Right ventricle myocardium superior (tissue), 1 donor: ENCODE measurements at regions not wholly inside any gene's neighbourhood (a gene's known extent, or its start where the extent isn't known, plus 50 kb on each side); places are given as distances from the start of the nearest gene placed in this dataset.
"Not testable (repeated sequence)": the region's sequence is repeated elsewhere in the genome, so short reads cannot be mapped to it uniquely, and the experiment has no call there.

Experiments
- ATAC-seq: fragments of 200-7000 bp; cut with Tn5 transposase; one replicate; pipeline ENCODE4 v1.9.1; 2020; ENCODE audit warnings: mild to moderate bottlenecking; ENCODE audit not compliant: poor library complexity
- DNase-seq: peaks from one replicate; pipeline ENCODE4 v3.0.0-alpha.2; 2020
- intact Hi-C: fragments of 100-400 bp; cut with DNase I; formaldehyde crosslinking; loops from one replicate; pipeline ENCODE4 v1.11.2; 2022
- donor health status: DM: no; HTN: yes; CAD: no; lungs with severe emphysema.

DNA sequence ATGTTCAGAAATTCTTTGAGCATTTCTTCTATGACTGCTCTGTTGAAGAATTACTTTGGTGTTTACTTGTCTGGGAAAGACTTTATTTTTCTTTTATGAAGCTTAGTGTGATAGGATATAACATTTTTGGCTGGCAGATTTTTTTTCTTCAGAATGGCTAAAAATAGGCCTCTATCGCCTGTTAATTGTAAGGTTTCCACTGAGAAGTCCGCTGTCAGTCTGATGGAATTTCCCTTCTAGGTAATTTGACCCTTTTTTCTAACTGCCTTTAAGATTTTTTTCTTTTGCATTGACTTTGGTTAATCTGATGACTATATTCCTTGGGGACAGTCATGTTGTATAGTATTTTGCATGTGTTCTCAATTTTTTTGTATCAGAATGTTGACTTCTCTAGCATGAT is 590.7 kb downstream of the ADCYAP1 start:
- DNase-seq (no peak), ATAC-seq (no peak)
- intact Hi-C loops, result no loop called here

DNA sequence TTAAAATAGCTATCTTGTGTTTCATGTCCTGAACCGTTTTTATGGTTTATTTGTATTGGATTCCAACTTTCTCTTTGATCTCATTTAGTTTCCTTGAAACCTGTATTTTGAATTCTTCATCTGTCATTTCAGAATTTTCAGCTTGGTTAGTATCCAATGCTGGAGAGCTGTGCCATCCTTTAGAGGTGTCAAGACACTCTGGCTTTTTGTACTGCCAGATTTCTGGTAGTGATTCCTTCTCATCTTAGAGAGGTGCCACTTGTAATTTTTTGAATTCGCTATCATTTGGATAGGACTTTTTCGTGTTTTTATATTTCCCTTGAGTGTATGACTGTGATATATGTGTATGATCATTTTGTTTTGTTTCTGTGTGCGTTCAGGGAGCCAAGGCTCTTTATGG is 591.4 kb downstream of the ADCYAP1 start:
- DNase-seq, result no peak
- intact Hi-C loops, result no loop called here
- ATAC-seq, result no peak

DNA sequence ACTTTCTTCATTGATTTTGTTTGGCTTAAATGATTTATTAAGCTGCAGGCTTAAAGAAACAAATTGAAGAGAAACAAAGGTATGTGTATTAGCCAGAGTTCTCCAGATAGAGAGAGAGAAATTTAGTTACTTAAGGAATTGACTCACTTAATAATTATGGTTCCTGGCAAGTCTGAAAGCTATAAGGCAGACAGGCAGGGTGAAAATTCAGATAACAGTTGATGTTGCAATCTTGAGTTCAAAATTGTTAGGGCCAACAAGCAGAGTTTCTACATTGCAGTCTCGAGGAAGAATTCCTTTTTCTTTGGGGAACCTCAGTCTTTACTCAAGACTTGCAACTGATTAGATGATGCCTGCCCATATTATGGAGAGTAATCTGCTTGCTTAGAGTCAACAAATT is 593.5 kb downstream of the ADCYAP1 start:
- no peak for ATAC-seq
- intact Hi-C loops, result no loop called here
- no peak for DNase-seq

DNA sequence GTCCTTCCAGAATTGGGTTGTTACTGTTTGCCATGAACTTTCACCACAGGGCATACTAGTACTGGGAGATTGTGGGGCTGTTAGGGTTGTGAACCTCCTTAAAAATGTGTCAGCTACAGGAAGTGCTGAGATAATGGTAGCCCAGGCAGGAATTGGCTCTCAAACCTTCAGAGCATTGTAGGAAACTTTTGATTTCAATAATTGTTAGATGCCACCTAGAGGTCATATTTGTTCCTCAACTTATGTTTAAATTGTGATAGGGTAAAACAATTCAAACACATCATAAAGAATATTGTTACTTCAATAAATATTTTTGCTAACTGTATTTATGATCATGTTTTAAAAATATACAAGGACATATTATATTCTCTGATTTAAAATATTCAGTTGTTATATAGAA is 594.6 kb downstream of the ADCYAP1 start:
- DNase-seq (no peak), ATAC-seq (no peak)
- intact Hi-C loops, result no loop called here

GRCh38 chr18:1503847-1504246 is 599.2 kb downstream of the ADCYAP1 start:
- intact Hi-C loops, result no loop called here
- no peak for ATAC-seq
- DNase-seq, result no peak

DNA sequence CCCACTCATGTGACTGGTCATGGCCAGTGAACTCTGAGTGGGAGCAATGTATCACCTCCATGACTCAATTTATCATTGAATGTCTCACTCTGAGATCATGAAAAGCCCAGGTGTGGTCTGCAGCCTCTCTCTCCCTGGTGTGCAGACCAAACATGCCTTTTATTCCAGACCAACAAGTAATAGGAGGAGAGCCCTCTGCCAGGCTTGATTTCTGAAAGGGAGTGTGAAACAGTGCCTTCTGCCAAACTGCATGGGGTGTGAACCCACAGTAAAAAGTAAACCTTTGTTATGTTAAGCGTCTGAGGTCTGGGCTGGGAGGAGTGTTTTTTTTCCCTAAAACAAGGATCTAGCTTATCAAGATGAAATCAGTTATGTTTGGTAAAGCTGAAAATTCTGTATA is 601.2 kb downstream of the ADCYAP1 start:
- ATAC-seq (no peak), DNase-seq (no peak)
- intact Hi-C loops, result no loop called here

- ATAC-seq, result no peak
- DNase-seq, result no peak
- intact Hi-C loops, result no loop called here
Observed at GRCh38 chr18:1510542-1511179, 606.0 kb downstream of the ADCYAP1 start.

DNA sequence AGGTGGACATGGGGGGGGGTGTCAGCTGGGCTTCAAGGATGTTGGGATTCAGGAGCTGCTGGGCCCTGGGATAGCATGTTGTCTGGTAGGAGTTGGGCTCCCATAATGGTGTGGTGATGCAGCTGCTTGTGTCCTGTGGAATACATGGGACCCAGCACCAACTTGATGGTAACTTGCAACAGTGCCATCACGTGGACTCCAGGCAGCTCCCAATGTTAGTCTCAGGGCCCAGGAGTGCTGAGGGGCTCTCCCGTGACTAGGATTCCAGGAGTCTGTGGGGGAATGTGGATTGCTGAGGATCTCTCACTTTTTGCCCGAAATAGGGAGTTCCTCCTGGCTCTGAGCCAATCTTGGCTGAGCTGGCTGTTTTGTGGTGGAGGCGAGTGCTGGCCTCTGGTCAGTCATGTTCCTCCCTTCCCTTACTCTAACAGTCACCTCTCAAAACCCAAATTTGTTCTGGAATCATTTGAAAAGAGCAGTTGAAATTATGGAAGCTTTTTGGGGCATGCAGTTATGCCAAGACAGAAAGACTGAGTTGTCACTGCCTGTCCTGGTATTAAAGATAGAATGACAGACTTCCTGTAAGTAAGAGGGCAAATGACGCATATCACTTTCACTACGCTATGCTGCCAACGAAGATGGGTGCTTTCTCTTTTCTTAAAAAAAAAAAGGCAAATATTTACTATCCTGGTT is 607.1 kb downstream of the ADCYAP1 start:
- DNase-seq (no peak), ATAC-seq (no peak)
- intact Hi-C loops, result no loop called here

- intact Hi-C loops, result no loop called here
- ATAC-seq (no peak), DNase-seq (no peak)
Observed at GRCh38 chr18:1513519-1513918, 608.8 kb downstream of the ADCYAP1 start.

GRCh38 chr18:1521588-1522248 is 617.0 kb downstream of the ADCYAP1 start:
- ATAC-seq, intact Hi-C loops, DNase-seq: not testable (repeated sequence)

DNA sequence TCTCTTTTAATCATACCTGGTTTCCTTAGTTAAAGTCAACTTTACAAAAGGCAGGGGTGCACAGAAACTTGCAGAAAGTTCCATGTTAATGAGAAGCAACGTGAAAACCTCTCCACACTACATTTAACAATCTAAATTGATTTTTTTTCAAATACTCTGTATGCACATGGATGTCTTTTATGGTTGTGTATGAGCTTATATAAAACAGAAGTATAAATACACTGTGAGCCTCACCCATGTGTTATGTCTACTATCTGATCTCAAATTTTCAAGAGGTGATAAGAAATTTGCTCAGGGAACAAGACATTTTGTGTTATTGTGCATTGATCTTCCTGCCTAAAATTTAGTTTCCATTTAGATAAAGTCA is 617.6 kb downstream of the ADCYAP1 start:
- DNase-seq (no peak), ATAC-seq (no peak)
- intact Hi-C loops, result no loop called here

DNA sequence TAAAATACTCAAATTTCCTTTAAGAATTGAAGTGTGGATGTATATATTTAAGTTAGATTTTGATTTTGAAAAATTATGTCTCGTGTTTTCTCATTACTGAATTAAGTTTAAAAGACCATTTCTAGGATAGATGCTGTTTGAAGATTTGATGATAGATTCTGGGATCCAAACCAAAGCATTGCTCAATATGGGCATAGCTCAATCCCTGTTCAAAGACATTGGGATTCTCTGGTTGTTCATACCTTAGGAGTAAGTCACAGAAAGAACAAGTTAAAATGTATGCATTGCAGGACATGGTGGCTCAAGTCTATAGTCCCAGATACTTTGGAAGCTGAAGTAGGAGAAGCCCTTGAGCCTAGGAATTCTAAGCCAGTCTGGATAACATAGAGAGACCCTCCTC is 622.3 kb downstream of the ADCYAP1 start:
- ATAC-seq (no peak), DNase-seq (no peak)
- intact Hi-C loops, result no loop called here

DNA sequence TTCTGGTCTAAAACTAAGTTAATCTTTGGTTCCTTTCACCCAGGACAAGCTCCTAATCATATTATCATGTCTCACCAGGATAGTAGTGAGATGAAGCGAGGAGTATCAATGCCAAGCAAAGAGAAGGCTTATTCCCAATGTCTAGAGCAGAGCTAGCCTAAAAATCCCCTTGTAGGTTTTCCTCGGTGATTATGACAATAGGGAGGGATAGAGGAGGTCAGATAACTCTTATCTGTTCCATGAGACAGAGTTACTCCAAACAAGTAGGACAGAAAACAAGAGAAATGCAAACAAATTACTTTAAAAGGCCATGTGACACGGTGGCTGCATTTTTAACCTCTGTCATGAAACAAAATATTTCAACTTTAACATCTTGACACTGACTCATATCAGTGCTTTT is 623.1 kb downstream of the ADCYAP1 start:
- DNase-seq, result no peak
- no peak for ATAC-seq
- intact Hi-C loops, result no loop called here

- ATAC-seq, result no peak
- intact Hi-C loops, result no loop called here
Observed at GRCh38 chr18:1528447-1528846, 623.8 kb downstream of the ADCYAP1 start.

GRCh38 chr18:1528964-1529509 is 624.4 kb downstream of the ADCYAP1 start:
- intact Hi-C loops, result no loop called here
- ATAC-seq, result no peak
- no peak for DNase-seq

More at GRCh38 chr18:1528447-1528846, 623.8 kb downstream of the ADCYAP1 start:
- no peak for DNase-seq

GRCh38 chr18:1530650-1531049 is 626.0 kb downstream of the ADCYAP1 start:
- ATAC-seq (no peak), DNase-seq (no peak)
- intact Hi-C loops, result no loop called here

GRCh38 chr18:1539276-1539675 is 634.6 kb downstream of the ADCYAP1 start:
- no peak for ATAC-seq
- no peak for DNase-seq
- intact Hi-C loops, result no loop called here

DNA sequence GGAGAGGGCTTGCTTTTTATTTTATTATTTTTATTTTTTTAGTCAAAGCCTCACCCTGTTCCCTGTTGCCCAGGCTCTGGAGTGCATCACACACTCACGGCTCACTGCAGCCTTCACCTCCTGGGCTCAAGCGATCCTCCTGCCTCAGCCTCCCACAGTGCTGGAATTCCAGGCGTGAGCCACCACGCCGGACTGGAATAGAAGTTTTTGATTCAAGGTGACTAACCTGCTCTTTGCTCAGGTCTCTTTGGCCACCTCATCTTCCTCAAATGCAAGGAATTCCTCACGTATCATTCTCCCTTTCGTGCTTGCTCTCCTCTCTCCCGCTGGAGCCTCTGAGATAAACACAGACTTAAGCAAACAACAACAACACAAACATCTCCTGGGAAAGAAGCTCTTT is 636.8 kb downstream of the ADCYAP1 start:
- DNase-seq, result no peak
- intact Hi-C loops, result no loop called here
- no peak for ATAC-seq

GRCh38 chr18:1542230-1542774 is 637.6 kb downstream of the ADCYAP1 start:
- DNase-seq (no peak), ATAC-seq (no peak)
- intact Hi-C loops, result no loop called here

DNA sequence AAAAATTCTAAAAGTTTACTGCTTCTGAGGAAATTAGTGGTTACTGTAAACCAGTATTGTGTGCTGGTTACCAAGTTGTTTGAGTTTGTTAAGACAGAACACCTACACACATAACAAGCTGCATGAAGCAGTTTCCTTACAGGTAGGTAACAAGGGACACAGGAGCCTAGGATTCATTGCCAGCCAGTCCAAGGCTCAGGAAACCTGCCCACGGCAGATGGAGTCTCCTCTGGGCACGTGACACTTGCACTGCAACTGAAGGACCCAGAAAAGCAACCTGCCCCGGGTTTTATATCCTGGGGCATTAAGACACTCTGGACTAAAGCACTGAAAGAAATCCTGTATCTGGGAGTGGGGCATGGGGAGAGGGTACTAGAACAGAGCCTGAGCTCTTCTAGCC is 639.3 kb downstream of the ADCYAP1 start:
- no peak for ATAC-seq
- DNase-seq, result no peak
- intact Hi-C loops, result no loop called here
